DMS114 treated with DMSO at 0.1 percent for 48 hours (cell line): ENCODE measurements at regions not wholly inside any gene's neighbourhood (a gene's known extent, or its start where the extent isn't known, plus 50 kb on each side); places are given as distances from the start of the nearest gene placed in this dataset.
"Not testable (repeated sequence)": the region's sequence is repeated elsewhere in the genome, so short reads cannot be mapped to it uniquely, and the experiment has no call there.

Source experiments
- DNase-seq: peaks from one replicate; lab custom pipeline; 2025; ENCODE audit not compliant: unreplicated experiment; lab: John Stamatoyannopoulos, UW

GRCh38 chr2:53543083-53543482 is 224.5 kb upstream of the CHAC2 start:
- DNase-seq: no peak

- no peak for DNase-seq
These were observed 230.8 kb upstream of the CHAC2 start for GRCh38 chr2:53536583-53537361.

- DNase-seq: no peak
These were observed 232.3 kb upstream of the CHAC2 start for GRCh38 chr2:53535234-53535840.

- DNase-seq: no peak
These were observed 237.5 kb upstream of the CHAC2 start for GRCh38 chr2:53530126-53530525.

- no peak for DNase-seq
These were observed 240.5 kb upstream of the CHAC2 start for GRCh38 chr2:53527056-53527455.

GRCh38 chr2:53519918-53520841 is 247.4 kb upstream of the CHAC2 start:
- DNase-seq: no peak

GRCh38 chr2:53517406-53517805 is 250.2 kb upstream of the CHAC2 start:
- DNase-seq: no peak

- no peak for DNase-seq
These were observed 251.0 kb upstream of the CHAC2 start for GRCh38 chr2:53516650-53517049.

- no peak for DNase-seq
These were observed 251.9 kb upstream of the CHAC2 start for GRCh38 chr2:53515435-53516332.

- DNase-seq: no peak
These were observed 254.4 kb upstream of the CHAC2 start for GRCh38 chr2:53513167-53513666.

- no peak for DNase-seq
These were observed 255.4 kb upstream of the CHAC2 start for GRCh38 chr2:53512071-53512826.

GRCh38 chr2:53511549-53511948 is 256.1 kb upstream of the CHAC2 start:
- DNase-seq: no peak

- no peak for DNase-seq
These were observed 257.2 kb upstream of the CHAC2 start for GRCh38 chr2:53510401-53510800.

- DNase-seq: no peak
These were observed 257.7 kb upstream of the CHAC2 start for GRCh38 chr2:53509831-53510388.

GRCh38 chr2:53508667-53509066 is 258.9 kb upstream of the CHAC2 start:
- DNase-seq: no peak

- DNase-seq: not testable (repeated sequence)
These were observed 260.5 kb upstream of the CHAC2 start for GRCh38 chr2:53507070-53507469.

GRCh38 chr2:53505826-53506225 is 261.8 kb upstream of the CHAC2 start:
- DNase-seq: no peak

GRCh38 chr2:53504507-53504906 is 263.1 kb upstream of the CHAC2 start:
- no peak for DNase-seq

GRCh38 chr2:53500181-53500580 is 267.4 kb upstream of the CHAC2 start:
- no peak for DNase-seq
